Activated T-helper 17 cell treated with anti-CD3 and anti-CD28 coated beads, Interleukin-2, amount 50 U/mL, for 72 hours (primary cell): ENCODE measurements at regions not wholly inside any gene's neighbourhood (a gene's known extent, or its start where the extent isn't known, plus 50 kb on each side); places are given as distances from the start of the nearest gene placed in this dataset.
"Not testable (repeated sequence)": the region's sequence is repeated elsewhere in the genome, so short reads cannot be mapped to it uniquely, and the experiment has no call there.

Experiments
- ATAC-seq: fragments of 150-1000 bp; cut with Tn5 transposase; replicated peaks from 2 replicates; pipeline ENCODE4 v1.10.0; 2021; ENCODE audit warnings: mild to moderate bottlenecking, moderate library complexity
- H3K27ac Mint-ChIP-seq: one replicate; pipeline ENCODE4 v1.8.0; 2022; ENCODE audit warnings: mixed read lengths
- H3K27me3 Mint-ChIP-seq: one replicate; pipeline ENCODE4 v1.8.0; 2022; ENCODE audit warnings: mixed read lengths
- H3K36me3 Mint-ChIP-seq: one replicate; pipeline ENCODE4 v1.8.0; 2022; ENCODE audit warnings: low read depth, mild to moderate bottlenecking, mixed read lengths
- H3K4me1 Mint-ChIP-seq: one replicate; pipeline ENCODE4 v1.8.0; 2022; ENCODE audit warnings: mixed read lengths
- H3K4me3 Mint-ChIP-seq: one replicate; pipeline ENCODE4 v1.8.0; 2022; ENCODE audit warnings: mild to moderate bottlenecking, mixed read lengths
- H3K9me3 Mint-ChIP-seq: one replicate; pipeline ENCODE4 v1.8.0; 2022; ENCODE audit warnings: mixed read lengths

DNA sequence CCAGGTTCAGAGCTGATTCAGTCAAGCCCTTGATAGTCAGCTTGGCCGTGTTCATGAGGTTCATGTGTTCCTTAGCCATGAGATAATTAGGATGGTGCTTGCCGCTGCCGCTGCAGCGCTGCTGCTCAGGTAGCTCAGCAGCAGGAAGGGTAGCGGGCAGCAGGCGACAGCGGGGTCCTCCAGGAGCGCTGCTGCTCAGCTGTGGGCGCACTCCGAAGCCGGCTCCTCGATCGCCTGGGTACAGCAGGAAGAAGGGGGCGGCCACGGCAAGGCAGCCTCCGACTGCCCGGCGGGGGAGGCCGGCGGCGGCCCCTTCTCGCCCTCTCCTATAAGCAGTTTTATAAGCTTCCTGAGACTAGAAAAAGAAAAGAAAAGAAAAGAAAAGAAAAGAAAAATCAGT is 1253.6 kb downstream of the EFNA5 start:
- H3K9me3 Mint-ChIP-seq, result peaks cover 18% of the 10 kb centered on the region
- no peaks in the 10 kb centered on the region for H3K36me3 Mint-ChIP-seq
- H3K27me3 Mint-ChIP-seq, result no peaks in the 10 kb centered on the region
- no peaks in the 10 kb centered on the region for H3K4me1 Mint-ChIP-seq
- no peak overlapping the region for H3K27ac Mint-ChIP-seq
- no peak overlapping the region for H3K4me3 Mint-ChIP-seq
- ATAC-seq, result no peak

DNA sequence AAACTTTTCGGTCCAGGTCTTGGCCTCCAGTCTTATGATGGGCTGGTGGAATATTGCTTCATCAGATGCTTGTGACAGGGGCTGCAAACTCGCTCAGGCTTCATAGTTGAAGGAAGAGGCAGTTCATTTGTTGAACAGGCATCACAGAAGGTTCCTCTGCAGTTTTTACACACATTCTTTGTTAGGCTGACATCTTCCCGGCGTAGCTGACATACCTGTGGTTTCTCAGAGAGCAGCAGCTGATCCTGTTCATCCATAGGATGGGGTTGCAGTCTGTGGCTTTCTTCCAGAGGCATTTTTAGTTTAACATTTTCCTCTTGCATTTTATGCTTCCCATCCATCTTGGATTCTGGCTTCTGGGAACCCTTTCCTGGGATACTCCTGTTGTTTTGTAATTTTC is 1255.2 kb downstream of the EFNA5 start:
- Mint-ChIP-seq H3K4me1 (no peaks in the 10 kb centered on the region), H3K9me3 (peaks cover 15% of the 10 kb centered on the region), H3K27me3 (no peaks in the 10 kb centered on the region), H3K36me3 (no peaks in the 10 kb centered on the region), H3K27ac (no peak overlapping the region), H3K4me3 (no peak overlapping the region)
- ATAC-seq, result no peak

DNA sequence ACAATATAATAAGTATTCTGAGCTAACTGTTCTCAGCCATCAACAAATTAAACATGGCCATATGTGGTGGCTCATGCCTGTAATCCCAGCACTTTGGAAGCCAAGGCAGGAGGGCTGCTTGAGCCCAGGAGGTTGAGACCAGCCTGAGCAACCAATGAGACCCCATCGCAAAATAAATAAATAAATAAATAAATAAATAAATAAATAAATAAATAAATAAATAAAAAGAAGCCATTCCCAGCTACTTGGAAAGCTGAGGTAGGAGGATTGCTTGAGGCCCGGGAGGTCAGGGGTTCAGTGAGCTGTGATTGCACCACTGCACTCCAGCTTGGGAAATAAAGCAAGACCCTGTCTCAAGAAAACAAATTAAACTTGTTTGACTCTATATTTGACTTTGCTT is 1256.4 kb downstream of the EFNA5 start:
- Mint-ChIP-seq H3K36me3 (no peaks in the 10 kb centered on the region), H3K4me1 (no peaks in the 10 kb centered on the region), H3K4me3 (no peak overlapping the region), H3K9me3 (peaks cover 15% of the 10 kb centered on the region), H3K27me3 (no peaks in the 10 kb centered on the region), H3K27ac (no peak overlapping the region)
- ATAC-seq, result no peak

DNA sequence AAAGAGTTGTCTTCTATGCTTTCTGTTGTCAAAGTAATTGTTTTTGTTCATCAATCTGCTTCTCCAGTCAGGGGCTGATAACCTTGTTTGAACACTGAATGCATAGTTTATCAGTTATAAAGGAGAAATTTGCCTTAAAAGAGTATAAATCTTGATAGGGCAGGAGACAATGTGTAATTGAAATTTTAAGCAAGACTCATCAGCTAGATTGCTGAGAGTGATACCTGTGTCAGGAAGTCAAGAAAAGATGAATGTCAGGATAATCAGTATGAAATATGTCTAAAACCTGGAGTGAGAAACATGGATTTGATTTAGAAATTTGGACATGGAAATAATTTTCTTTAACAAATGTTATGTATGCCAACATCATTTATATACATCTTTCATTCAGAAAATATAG is 1258.1 kb downstream of the EFNA5 start:
- no peak for ATAC-seq
- no peak overlapping the region for H3K27ac Mint-ChIP-seq
- no peaks in the 10 kb centered on the region for H3K4me1 Mint-ChIP-seq
- no peaks in the 10 kb centered on the region for H3K27me3 Mint-ChIP-seq
- no peaks in the 10 kb centered on the region for H3K36me3 Mint-ChIP-seq
- H3K4me3 Mint-ChIP-seq, result no peak overlapping the region
- H3K9me3 Mint-ChIP-seq, result peaks cover 15% of the 10 kb centered on the region

DNA sequence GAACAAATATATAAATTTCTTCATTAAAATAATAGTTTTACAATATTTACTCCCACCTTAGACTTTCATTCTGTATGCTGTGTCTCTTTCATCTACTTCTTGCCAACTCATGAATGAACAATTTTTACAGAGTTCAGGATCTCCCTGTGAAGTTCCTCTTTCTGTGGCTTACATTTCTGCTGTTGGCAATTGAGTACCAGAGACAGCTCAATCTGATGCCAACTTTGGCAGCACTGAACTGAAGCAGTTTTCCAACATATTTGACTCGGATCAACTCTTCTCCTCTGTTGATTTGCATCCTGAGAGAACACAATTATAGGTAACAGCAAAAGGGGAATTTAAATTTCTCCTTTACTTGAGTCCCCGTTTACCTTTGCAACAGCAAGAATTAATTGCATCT is 1262.2 kb downstream of the EFNA5 start:
- Mint-ChIP-seq H3K27me3 (no peaks in the 10 kb centered on the region), H3K4me1 (no peaks in the 10 kb centered on the region)

DNA sequence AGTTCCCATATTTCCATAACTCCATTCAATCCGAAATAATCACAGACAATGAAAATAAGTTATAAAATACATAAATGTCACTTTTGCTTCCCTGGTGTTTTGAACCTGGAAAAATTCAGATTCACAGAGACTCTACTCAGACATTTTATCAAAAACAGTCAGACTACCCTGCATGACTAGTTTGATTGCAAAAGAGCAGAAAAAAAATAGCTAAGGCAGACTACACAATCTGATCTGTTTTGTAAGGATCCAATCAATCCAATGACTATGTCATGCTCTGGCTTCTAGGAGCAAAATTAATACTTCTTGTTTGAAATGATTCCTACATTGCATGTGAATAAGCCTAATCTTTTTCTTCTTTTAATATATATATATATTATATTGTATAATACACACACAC is 1262.6 kb downstream of the EFNA5 start:
- Mint-ChIP-seq H3K36me3 (no peaks in the 10 kb centered on the region), H3K4me1 (no peaks in the 10 kb centered on the region), H3K9me3 (no peaks in the 10 kb centered on the region), H3K27me3 (no peaks in the 10 kb centered on the region), H3K4me3 (no peak overlapping the region), H3K27ac (no peak overlapping the region)
- ATAC-seq, result no peak

More for the DNA sequence above, 1262.2 kb downstream of the EFNA5 start:
- Mint-ChIP-seq H3K9me3 (peaks cover under 1% of the 10 kb centered on the region), H3K36me3 (no peaks in the 10 kb centered on the region), H3K4me3 (no peak overlapping the region), H3K27ac (no peak overlapping the region)
- ATAC-seq, result no peak

DNA sequence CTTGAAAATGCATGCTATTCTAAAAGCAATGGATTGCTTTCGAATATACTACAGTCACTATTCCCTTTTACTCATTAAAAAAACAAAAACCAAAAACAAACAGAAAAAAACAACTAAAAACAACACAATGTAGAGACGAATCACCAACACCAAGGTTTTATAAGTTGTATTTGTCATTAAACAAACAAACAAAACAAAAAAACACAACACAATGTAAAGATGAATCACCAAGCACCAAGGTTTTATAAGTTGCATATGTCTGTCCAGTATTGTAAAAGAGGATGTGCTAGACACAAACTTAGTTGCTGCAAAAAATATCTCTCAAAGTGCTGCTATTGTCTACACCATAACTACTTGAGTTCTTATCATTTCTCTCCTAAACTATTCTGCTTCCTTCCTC is 1269.2 kb downstream of the EFNA5 start:
- Mint-ChIP-seq H3K27me3 (no peaks in the 10 kb centered on the region), H3K9me3 (peaks cover 9% of the 10 kb centered on the region), H3K36me3 (no peaks in the 10 kb centered on the region), H3K4me3 (no peak overlapping the region), H3K27ac (no peak overlapping the region), H3K4me1 (no peaks in the 10 kb centered on the region)
- no peak for ATAC-seq

DNA sequence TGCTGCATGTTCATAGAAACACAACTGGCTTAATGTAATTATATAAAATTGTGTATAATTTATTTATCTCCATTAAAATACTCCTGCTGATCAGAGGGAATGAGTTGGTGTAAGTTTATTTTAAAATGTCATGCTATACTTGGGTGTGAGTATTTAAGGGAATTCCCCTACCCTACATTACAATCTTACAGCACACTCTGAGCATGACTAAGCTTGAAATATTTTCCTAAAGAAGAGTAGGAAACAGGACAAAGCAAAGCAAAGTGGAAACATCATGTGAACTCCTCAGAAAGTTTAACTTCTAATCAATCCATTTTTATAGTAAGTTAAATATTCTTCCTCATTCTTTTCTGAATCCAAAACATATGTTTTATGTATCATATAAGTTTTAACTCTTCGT is 1271.3 kb downstream of the EFNA5 start:
- no peaks in the 10 kb centered on the region for H3K4me1 Mint-ChIP-seq
- no peaks in the 10 kb centered on the region for H3K27me3 Mint-ChIP-seq
- H3K9me3 Mint-ChIP-seq, result peaks cover 16% of the 10 kb centered on the region
- no peak overlapping the region for H3K4me3 Mint-ChIP-seq
- H3K36me3 Mint-ChIP-seq, result no peaks in the 10 kb centered on the region
- no peak overlapping the region for H3K27ac Mint-ChIP-seq
- ATAC-seq, result no peak

DNA sequence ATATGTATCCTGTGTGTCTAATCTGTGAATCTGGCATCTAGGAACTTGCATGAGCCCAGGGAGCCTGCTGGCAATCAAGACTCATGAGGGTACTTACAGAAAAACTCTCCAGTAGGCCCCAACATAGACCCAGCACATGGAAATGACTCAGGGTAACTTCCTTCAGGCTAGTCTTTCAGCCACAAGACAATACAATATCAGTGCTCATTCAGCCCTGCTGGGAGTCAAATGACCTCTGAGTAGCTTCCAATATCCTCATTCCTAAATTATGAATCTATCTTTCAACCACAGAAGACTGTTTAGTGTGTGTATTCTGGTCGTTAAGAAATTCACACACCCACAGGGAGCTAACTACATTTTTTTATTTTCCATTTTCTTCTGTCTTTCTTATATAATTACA is 1273.0 kb downstream of the EFNA5 start:
- H3K27ac Mint-ChIP-seq, result no peak overlapping the region
- no peaks in the 10 kb centered on the region for H3K4me1 Mint-ChIP-seq
- no peaks in the 10 kb centered on the region for H3K27me3 Mint-ChIP-seq
- ATAC-seq, result no peak
- no peak overlapping the region for H3K4me3 Mint-ChIP-seq
- no peaks in the 10 kb centered on the region for H3K36me3 Mint-ChIP-seq
- H3K9me3 Mint-ChIP-seq, result peaks cover 16% of the 10 kb centered on the region

DNA sequence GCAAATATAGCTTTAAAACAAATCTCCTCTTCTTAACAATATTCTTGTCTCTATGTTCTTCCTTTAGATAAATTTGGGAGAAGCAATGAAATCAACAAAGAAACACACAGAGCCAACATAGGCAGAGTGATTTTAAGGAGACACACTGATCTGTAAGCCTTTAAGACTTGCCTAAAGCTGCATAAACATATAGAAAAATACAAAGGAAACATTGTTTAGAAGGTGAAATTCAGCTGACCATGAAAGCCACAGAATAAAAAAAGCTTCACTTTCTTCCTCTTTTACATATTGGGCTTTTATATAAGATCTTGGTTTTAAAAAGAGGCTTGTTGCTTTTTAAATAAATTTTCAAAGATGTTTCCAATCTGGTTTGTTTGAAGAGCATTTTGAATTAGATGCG is 1277.5 kb downstream of the EFNA5 start:
- H3K27me3 Mint-ChIP-seq, result no peaks in the 10 kb centered on the region
- H3K27ac Mint-ChIP-seq, result no peak overlapping the region
- H3K4me3 Mint-ChIP-seq, result no peak overlapping the region
- H3K9me3 Mint-ChIP-seq, result peaks cover 7% of the 10 kb centered on the region
- no peak for ATAC-seq
- H3K4me1 Mint-ChIP-seq, result no peaks in the 10 kb centered on the region
- H3K36me3 Mint-ChIP-seq, result no peaks in the 10 kb centered on the region

DNA sequence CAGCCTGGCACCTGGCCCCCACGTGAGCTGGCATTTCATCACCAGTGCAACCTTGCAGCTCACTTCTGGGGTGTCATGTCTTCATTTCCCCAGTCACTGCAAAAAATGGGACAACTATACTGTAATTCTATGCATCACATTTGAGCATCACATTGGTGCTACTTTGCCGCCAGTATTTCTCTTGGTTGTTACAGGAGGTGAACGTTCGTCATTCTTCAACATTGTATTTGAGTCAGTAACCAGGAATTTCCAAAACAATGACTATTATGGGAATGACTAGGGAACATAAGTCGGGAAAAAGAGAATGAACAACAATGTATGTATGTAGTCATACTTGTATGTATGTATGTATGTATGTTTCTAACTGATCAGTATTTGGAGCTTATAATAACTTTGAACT is 1278.0 kb downstream of the EFNA5 start:
- no peak overlapping the region for H3K4me3 Mint-ChIP-seq
- peaks cover 7% of the 10 kb centered on the region for H3K9me3 Mint-ChIP-seq
- H3K27ac Mint-ChIP-seq, result no peak overlapping the region
- H3K36me3 Mint-ChIP-seq, result no peaks in the 10 kb centered on the region
- no peaks in the 10 kb centered on the region for H3K4me1 Mint-ChIP-seq
- no peak for ATAC-seq
- H3K27me3 Mint-ChIP-seq, result no peaks in the 10 kb centered on the region

DNA sequence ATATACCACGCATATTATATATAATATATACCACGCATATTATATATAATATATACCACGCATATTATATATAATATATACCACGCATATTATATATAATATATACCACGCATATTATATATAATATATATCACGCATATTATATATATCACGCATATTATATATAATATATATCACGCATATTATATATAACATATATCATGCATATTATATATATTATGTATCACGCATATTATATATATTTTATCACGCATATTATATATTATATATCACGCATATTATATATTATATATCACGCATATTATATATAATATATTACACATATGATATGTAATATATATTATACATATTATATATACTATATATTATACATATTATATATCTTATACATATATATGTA is 1283.0 kb downstream of the EFNA5 start:
- H3K27ac Mint-ChIP-seq, H3K4me3 Mint-ChIP-seq, H3K27me3 Mint-ChIP-seq, H3K36me3 Mint-ChIP-seq, ATAC-seq, H3K9me3 Mint-ChIP-seq, H3K4me1 Mint-ChIP-seq: not testable (repeated sequence)

DNA sequence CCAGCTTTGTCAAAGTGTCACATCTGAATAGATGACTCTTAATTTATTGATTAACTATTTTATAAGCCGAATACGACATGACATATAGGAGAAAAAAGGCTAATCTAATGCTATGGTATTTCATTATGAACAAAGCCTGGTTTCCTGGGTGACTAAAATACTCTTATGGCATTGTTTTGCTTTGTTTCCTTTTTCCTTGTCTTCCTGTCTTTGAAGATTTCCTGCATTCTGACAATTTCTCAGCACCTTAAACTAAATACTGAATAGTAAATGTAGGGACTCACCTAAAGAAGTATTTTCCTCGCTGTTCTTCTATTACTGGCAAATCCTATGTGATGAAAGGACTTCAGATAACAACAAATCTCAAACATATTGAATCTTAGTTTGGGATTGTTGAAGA is 1284.5 kb downstream of the EFNA5 start:
- no peak for ATAC-seq
- Mint-ChIP-seq H3K4me1 (no peaks in the 10 kb centered on the region), H3K4me3 (no peak overlapping the region), H3K36me3 (no peaks in the 10 kb centered on the region), H3K9me3 (no peaks in the 10 kb centered on the region), H3K27ac (no peak overlapping the region), H3K27me3 (no peaks in the 10 kb centered on the region)

DNA sequence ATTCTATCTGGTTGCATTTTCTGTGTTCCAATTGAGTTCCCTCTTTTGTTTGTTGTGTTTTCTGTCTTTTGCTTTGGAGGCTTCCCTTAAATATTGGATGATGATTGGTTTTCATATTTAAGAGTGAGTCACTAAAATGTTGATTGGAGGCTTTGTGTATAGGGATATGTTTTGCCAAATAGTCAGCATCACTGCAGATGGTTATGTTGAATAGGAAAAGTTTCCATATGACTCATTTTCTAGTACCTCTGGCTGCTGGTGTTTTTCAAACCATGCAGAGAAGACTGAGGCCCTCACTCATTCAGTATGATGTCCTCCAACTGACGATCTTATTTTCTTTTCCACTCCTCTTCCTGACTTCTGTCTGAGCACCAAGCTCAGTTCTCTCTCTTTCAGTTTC is 1290.0 kb downstream of the EFNA5 start:
- Mint-ChIP-seq H3K36me3 (no peaks in the 10 kb centered on the region), H3K27me3 (no peaks in the 10 kb centered on the region), H3K4me1 (no peaks in the 10 kb centered on the region), H3K27ac (no peak overlapping the region), H3K4me3 (no peak overlapping the region), H3K9me3 (no peaks in the 10 kb centered on the region)
- no peak for ATAC-seq

DNA sequence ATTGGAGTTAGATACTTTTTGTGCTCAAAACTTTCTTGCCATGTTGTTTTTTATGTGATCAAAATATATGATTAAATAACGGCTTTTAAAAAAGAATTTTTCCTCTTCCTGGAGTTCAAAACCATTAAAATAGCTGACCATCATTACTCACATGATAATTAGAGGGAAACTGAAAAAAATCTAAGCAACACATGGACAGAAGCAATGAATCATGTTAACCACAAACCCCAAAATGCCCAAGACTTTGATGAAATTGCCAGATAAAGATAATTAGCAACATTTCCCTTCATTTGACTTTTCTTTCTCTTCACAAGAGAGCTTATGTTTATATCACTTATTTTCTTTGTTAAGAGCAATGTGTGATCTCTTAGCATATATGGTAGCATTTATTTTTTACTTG is 1294.2 kb downstream of the EFNA5 start:
- Mint-ChIP-seq H3K9me3 (peaks cover 6% of the 10 kb centered on the region), H3K36me3 (no peaks in the 10 kb centered on the region), H3K4me1 (no peaks in the 10 kb centered on the region), H3K4me3 (no peak overlapping the region), H3K27me3 (no peaks in the 10 kb centered on the region), H3K27ac (no peak overlapping the region)
- ATAC-seq, result no peak

DNA sequence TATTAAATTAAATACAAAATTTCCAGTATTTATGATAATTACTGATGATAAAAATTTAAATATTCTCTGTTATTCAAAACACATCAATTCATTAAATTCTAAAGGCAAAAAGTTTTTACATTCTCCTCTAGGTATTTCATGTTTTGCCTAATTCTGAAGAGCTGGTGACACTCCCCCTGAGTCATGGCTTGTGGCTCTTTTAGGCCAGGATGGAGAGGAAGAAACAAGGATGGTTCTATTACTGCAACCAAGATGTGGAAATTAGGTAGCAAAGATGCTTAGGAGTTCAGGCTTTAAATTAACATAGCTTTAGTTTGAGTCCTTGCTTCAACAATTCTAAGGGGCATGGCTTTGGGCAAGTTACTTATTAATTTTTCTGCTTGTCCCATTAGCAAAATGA is 1295.8 kb downstream of the EFNA5 start:
- H3K4me1 Mint-ChIP-seq, result no peaks in the 10 kb centered on the region
- no peaks in the 10 kb centered on the region for H3K27me3 Mint-ChIP-seq
- no peak for ATAC-seq
- peaks cover 10% of the 10 kb centered on the region for H3K9me3 Mint-ChIP-seq
- no peak overlapping the region for H3K27ac Mint-ChIP-seq
- H3K36me3 Mint-ChIP-seq, result no peaks in the 10 kb centered on the region
- no peak overlapping the region for H3K4me3 Mint-ChIP-seq
